HUES6 (cell line): ENCODE measurements at regions not wholly inside any gene's neighbourhood (a gene's known extent, or its start where the extent isn't known, plus 50 kb on each side); places are given as distances from the start of the nearest gene placed in this dataset.
A peak's percentile ranks its signal among the peaks of the same experiment; 100 is the strongest.

Experiments used
- H3K27ac ChIP-seq: 2 replicates; pipeline ENCODE4 v1.7.0; 2013; ENCODE audit warnings: low read depth, mild to moderate bottlenecking, low read length, inconsistent platforms
- H3K27me3 ChIP-seq: 2 replicates; pipeline ENCODE4 v1.6.1; 2013; ENCODE audit warnings: low read length; ENCODE audit not compliant: control insufficient read depth, insufficient read depth
- H3K36me3 ChIP-seq: 2 replicates; pipeline ENCODE4 v1.6.1; 2013; ENCODE audit warnings: low read length; ENCODE audit not compliant: control insufficient read depth, insufficient read depth
- H3K4me1 ChIP-seq: 2 replicates; pipeline ENCODE4 v1.6.1; 2013; ENCODE audit warnings: low read length; ENCODE audit not compliant: control insufficient read depth, insufficient read depth
- H3K4me3 ChIP-seq: 2 replicates; pipeline ENCODE4 v1.5.1; 2013; ENCODE audit warnings: low read depth, low read length
- H3K9ac ChIP-seq: one replicate; pipeline ENCODE4 v1.6.1; 2013; ENCODE audit warnings: mild to moderate bottlenecking, low read length
- H3K9me3 ChIP-seq: 2 replicates; pipeline ENCODE4 v1.6.1; 2013; ENCODE audit warnings: low read depth, low read length; ENCODE audit not compliant: control insufficient read depth, insufficient read depth

GRCh38 chr13:79780240-79780639 is 299.3 kb downstream of the NDFIP2 start:
- peaks cover 46% of the 10 kb centered on the region for H3K4me1 ChIP-seq
- no peak overlapping the region for H3K4me3 ChIP-seq
- no peak overlapping the region for H3K9ac ChIP-seq
- no peaks in the 10 kb centered on the region for H3K9me3 ChIP-seq
- no peaks in the 10 kb centered on the region for H3K27me3 ChIP-seq
- no peaks in the 10 kb centered on the region for H3K36me3 ChIP-seq
- no peak overlapping the region; the same call in 1 of the 2 replicates for H3K27ac ChIP-seq

DNA sequence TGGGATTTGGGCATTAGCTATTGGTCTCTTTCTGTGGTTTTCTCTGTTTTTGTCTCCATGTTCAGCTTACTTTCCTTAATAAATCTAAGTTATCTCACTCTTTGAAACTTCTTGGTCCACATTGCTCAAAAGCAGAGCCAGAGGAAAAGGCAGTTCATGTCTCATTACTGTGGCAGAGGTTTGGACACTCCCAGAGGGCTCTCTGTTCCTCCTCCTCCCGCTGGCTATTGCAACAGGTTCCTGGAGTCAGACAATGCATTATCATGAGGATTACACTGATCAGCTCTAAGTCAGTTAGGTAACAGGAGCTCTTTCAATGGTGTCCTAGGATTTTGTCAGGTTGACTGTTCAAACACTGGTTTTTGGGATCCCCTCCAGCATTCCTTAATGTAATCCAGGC is 298.8 kb downstream of the NDFIP2 start:
- no peaks in the 10 kb centered on the region for H3K36me3 ChIP-seq
- H3K4me3 ChIP-seq: no peak overlapping the region
- no peak overlapping the region; the same call in 1 of the 2 replicates for H3K27ac ChIP-seq

DNA sequence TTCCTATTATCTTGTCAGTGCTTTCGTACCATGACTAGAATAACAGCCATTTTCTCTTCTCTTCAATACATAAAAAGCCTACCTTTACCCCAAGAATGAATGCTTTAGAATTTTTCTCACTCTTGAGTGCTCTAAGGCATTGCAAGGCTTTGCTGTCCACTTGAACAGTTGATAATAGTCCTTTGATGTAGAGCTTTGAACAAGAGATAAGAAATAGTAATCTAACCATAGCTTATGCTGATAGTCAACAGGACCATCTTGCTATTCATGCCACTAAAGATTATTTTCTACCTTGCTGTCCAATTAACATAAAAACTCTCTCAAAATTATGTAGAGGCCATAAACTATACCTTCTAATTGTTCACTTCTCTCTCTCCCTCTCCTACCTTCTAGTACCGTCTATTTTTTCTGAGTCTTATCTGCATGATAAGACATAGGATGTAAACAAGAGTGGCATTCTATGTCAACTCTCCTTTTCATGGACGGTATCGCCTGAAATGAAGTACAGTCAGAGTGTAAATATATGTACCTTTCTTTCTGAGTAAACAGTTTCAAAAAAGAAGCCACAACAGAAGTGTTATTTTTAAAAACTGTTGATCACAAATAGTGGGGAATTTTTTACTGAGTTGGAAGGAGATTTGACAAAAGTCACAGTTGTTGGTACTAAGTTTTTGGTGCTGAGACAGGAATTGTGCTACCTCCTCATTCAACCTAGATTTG is 297.9 kb downstream of the NDFIP2 start:
- Histone ChIP-seq H3K9ac (no peak overlapping the region), H3K27ac (no peak overlapping the region), H3K9me3 (no peaks in the 10 kb centered on the region), H3K4me1 (peaks cover 46% of the 10 kb centered on the region), H3K36me3 (no peaks in the 10 kb centered on the region), H3K4me3 (no peak overlapping the region), H3K27me3 (no peaks in the 10 kb centered on the region)

More for the DNA sequence above, 298.8 kb downstream of the NDFIP2 start:
- Histone ChIP-seq H3K27me3 (no peaks in the 10 kb centered on the region), H3K4me1 (peaks cover 46% of the 10 kb centered on the region), H3K9ac (no peak overlapping the region), H3K9me3 (no peaks in the 10 kb centered on the region)

DNA sequence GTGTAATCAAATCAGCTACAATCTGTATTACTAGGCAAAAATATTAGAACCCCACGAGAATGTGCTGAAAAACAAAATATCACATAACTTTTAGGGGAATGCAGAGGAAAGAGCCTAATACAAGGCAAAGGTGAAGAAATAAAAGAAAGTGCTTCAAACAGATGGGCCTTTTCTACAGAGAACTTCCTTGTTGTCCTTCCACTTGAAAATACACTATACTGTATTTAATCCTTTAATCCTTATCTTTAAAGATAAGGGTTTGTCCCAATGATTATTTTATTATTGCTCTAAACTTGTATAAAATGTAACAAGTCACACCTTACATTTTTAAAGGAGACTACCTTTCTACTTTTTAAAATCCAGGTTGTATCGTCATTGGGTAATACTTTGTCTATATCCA is 296.5 kb downstream of the NDFIP2 start:
- no peak overlapping the region for H3K27ac ChIP-seq
- no peaks in the 10 kb centered on the region for H3K9me3 ChIP-seq
- H3K36me3 ChIP-seq: no peaks in the 10 kb centered on the region
- no peak overlapping the region for H3K9ac ChIP-seq
- peaks cover 37% of the 10 kb centered on the region for H3K4me1 ChIP-seq
- no peaks in the 10 kb centered on the region for H3K27me3 ChIP-seq
- no peak overlapping the region for H3K4me3 ChIP-seq

DNA sequence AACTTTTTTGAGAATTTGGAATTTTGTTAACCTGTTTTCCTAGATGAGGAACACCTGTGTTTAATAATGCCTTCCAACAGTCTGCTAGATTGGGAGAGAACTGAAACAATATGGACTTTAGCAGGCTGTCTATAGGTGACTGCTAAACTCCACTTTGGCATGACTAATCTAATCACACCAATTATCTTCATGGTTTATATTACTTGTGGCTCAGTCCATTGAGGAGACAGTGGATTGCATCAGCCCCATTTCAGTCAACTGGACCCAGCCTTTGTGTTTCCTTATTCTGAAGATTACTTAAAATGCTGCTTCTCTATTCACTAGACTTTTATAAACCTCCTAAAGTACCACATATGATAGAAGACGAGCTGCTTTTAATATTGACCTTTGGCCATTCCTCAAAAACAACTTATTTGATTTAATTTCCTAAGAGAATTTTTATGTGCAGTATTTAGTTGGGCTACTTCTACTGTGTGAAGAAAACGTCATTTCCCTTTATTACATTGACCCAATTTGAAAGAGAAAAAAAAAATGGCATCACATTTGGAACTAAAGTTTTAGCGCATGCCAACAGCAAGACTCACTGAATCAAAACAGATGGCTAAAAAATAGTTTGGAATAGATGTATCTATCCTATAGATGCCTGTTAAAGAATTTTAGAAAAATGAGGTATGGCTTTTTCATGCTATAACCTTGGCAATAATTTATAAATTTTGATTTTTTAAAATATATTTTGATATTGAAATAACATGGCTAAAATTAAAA is 295.8 kb downstream of the NDFIP2 start:
- peaks cover 29% of the 10 kb centered on the region for H3K4me1 ChIP-seq
- H3K36me3 ChIP-seq: no peaks in the 10 kb centered on the region
- H3K27me3 ChIP-seq: no peaks in the 10 kb centered on the region
- H3K9me3 ChIP-seq: no peaks in the 10 kb centered on the region
- H3K4me3 ChIP-seq: no peak overlapping the region
- no peak overlapping the region for H3K9ac ChIP-seq
- peak overlapping the region; percentile 49; the same call in 1 of the 2 replicates for H3K27ac ChIP-seq

DNA sequence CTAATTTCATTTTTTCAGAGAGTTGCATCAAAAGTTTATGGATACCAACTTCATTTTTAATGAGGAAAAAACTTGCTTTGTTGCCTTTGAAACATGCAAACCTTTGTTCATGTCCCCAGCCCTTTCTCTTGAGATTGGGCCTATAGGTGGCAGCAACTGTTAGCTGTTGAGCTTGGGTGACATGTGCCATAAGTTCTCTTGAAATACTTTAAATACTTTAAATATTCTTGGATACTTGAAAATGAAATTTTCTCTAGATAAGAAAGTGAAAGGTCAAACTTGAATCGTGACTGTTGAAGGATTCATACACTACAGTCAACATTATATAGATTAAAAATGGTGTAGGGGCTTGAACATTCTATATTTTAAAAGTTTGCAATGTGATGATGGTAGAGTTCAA is 294.9 kb downstream of the NDFIP2 start:
- Histone ChIP-seq H3K9me3 (no peaks in the 10 kb centered on the region), H3K27me3 (no peaks in the 10 kb centered on the region), H3K4me3 (no peak overlapping the region), H3K4me1 (peaks cover 28% of the 10 kb centered on the region), H3K27ac (peak overlapping the region; percentile 49; the same call in 1 of the 2 replicates), H3K9ac (peak overlapping the region; percentile 21), H3K36me3 (no peaks in the 10 kb centered on the region)

DNA sequence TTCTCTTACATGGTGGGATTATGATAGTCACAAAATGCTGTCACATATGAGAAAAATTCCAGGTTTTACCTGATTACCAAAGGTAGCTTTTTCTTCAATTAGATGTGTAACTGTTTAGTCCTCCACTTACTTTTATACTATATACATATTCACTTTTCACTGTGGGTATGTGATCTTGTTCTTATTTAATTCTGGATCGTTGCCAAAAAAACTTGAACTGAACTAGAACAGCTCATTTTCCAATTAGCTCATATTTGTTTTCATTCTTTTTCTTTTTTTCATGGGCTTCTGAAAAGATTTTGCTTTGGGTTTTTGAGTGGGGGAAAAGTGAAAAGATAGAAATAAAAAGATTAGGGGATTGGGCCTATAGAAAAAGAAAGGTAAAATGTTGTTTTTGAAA is 291.9 kb downstream of the NDFIP2 start:
- no peaks in the 10 kb centered on the region for H3K36me3 ChIP-seq
- H3K27ac ChIP-seq: no peak overlapping the region

DNA sequence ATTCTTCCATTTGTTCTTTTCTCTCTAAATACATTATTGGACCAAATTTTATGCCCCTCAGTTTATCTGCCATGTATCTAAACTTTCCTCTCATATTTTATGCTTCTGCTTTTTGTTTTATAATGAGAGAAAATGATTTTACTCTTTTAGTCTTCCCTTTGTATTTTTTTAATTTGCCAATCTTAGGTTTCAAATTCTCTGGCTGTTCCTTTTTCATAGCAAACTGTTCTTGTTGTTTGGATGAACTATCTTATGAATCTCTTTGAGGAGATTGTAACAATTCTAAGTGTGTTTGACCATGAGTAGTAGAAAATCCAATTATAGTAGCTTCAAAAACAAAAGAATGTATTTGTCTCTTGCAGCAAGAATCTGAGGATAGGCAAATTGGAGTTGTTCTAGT is 290.5 kb downstream of the NDFIP2 start:
- Histone ChIP-seq H3K9me3 (no peaks in the 10 kb centered on the region), H3K27me3 (no peaks in the 10 kb centered on the region), H3K4me1 (peaks cover 10% of the 10 kb centered on the region), H3K27ac (no peak overlapping the region), H3K9ac (no peak overlapping the region), H3K4me3 (no peak overlapping the region), H3K36me3 (no peaks in the 10 kb centered on the region)

More for the DNA sequence above, 291.9 kb downstream of the NDFIP2 start:
- no peak overlapping the region for H3K9ac ChIP-seq
- H3K4me1 ChIP-seq: peaks cover 14% of the 10 kb centered on the region; the same call in 1 of the 2 replicates
- H3K9me3 ChIP-seq: no peaks in the 10 kb centered on the region
- H3K27me3 ChIP-seq: no peaks in the 10 kb centered on the region
- no peak overlapping the region for H3K4me3 ChIP-seq

GRCh38 chr13:79770056-79770455 is 289.1 kb downstream of the NDFIP2 start:
- no peaks in the 10 kb centered on the region for H3K9me3 ChIP-seq

DNA sequence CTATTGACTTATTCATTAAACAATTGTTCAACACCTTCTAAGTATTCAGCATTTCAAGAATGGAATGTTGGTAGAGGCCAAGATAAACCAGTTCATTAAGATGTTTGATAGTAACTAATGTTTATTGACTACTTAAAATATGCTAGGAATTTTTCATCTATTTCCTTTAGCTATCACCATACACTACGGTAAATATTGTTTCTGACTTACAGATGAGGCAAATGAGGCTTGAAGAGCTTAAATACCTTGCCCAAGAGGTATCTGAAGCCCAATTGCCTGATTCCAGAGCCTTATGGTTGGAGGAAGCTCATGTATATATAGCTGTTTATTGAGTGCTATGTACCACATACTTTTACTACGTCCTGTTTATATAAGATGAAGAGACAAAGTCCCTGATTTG is 286.2 kb downstream of the NDFIP2 start:
- no peaks in the 10 kb centered on the region for H3K9me3 ChIP-seq
- no peak overlapping the region for H3K4me3 ChIP-seq
- no peak overlapping the region for H3K27ac ChIP-seq
- H3K36me3 ChIP-seq: no peaks in the 10 kb centered on the region
- H3K27me3 ChIP-seq: no peaks in the 10 kb centered on the region
- peaks cover 3% of the 10 kb centered on the region; the same call in 1 of the 2 replicates for H3K4me1 ChIP-seq
- no peak overlapping the region for H3K9ac ChIP-seq

More at GRCh38 chr13:79770056-79770455, 289.1 kb downstream of the NDFIP2 start:
- peaks cover 3% of the 10 kb centered on the region; the same call in 1 of the 2 replicates for H3K4me1 ChIP-seq
- H3K36me3 ChIP-seq: no peaks in the 10 kb centered on the region
- H3K9ac ChIP-seq: no peak overlapping the region
- H3K27ac ChIP-seq: no peak overlapping the region
- no peaks in the 10 kb centered on the region for H3K27me3 ChIP-seq
- H3K4me3 ChIP-seq: no peak overlapping the region

DNA sequence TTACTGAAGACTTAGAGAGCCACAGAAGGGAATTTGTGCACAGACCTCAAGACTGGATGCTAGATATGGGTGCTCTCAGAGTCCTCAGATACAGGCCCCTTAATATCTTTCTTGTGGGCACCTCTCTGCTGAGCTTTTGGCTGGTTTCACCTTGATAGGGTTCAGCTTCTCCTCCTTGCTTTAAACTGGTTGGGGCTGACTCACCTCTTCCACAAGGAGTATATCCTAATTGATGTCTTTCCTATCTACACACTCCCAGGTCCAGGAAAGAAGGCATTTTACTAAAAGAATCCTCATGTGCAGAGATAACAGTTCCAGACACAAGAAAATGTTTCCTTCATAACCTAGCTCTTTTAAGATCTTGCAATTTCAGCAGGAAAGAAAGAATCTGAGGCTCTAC is 284.4 kb downstream of the NDFIP2 start:
- no peak overlapping the region for H3K9ac ChIP-seq
- H3K4me3 ChIP-seq: no peak overlapping the region
- H3K9me3 ChIP-seq: peaks cover 3% of the 10 kb centered on the region; the same call in 1 of the 2 replicates
- no peaks in the 10 kb centered on the region for H3K36me3 ChIP-seq
- no peak overlapping the region for H3K27ac ChIP-seq
- peaks cover 3% of the 10 kb centered on the region; the same call in 1 of the 2 replicates for H3K4me1 ChIP-seq
- no peaks in the 10 kb centered on the region for H3K27me3 ChIP-seq
